CD14-positive monocyte (primary cell): ENCODE measurements at regions not wholly inside any gene's neighbourhood (a gene's known extent, or its start where the extent isn't known, plus 50 kb on each side); places are given as distances from the start of the nearest gene placed in this dataset.

Experiments
- DNase-seq, 3 donors: peaks; one replicate each; pipeline ENCODE4 v3.0.0-alpha.2; 2011 to 2022
- H2AFZ ChIP-seq: 2 replicates; pipeline ENCODE4 v1.6.0; 2012; ENCODE audit warnings: mild to moderate bottlenecking, low read depth, low read length, inconsistent platforms; ENCODE audit not compliant: insufficient read depth, poor library complexity, severe bottlenecking
- H3K27ac ChIP-seq, 2 donors: 1 replicate in 1 of 2; 2 replicates in 1 of 2; pipeline ENCODE4 v1.5.1; 2012 to 2013; ENCODE audit warnings: low read length in 2 of 2, control low read depth in 1 of 2, inconsistent platforms in 1 of 2, low read depth in 1 of 2, mild to moderate bottlenecking in 1 of 2
- H3K27me3 ChIP-seq, 2 donors: one replicate each; pipeline versions ENCODE4 v1.6.0 to v1.6.1; 2011 to 2013; ENCODE audit warnings: low read length in 2 of 2; ENCODE audit not compliant: control insufficient read depth in 2 of 2, insufficient read depth in 2 of 2
- H3K36me3 ChIP-seq, 2 donors: replicated peaks in 1 of 2; 1 replicate in 1 of 2; 2 replicates in 1 of 2; pipeline versions ENCODE4 v1.5.1 to v1.6.1; 2012 to 2013; ENCODE audit warnings: low read length in 2 of 2, control low read depth in 1 of 2, inconsistent platforms in 1 of 2, mild to moderate bottlenecking in 1 of 2; ENCODE audit not compliant: insufficient read depth in 2 of 2, control insufficient read depth in 1 of 2
- H3K4me1 ChIP-seq, 2 donors: 1 replicate in 1 of 2; 2 replicates in 1 of 2; pipeline versions ENCODE4 v1.5.1 to v1.6.1; 2012 to 2013; ENCODE audit warnings: low read length in 2 of 2, control low read depth in 1 of 2, inconsistent platforms in 1 of 2, mild to moderate bottlenecking in 1 of 2, moderate library complexity in 1 of 2; ENCODE audit not compliant: insufficient read depth in 2 of 2, control insufficient read depth in 1 of 2
- H3K4me2 ChIP-seq: replicated peaks from 2 replicates; pipeline ENCODE3; 2012; ENCODE audit warnings: low read length, moderate library complexity, mild to moderate bottlenecking; ENCODE audit not compliant: poor library complexity, severe bottlenecking; ENCODE audit errors: extremely low read depth
- H3K4me3 ChIP-seq, 3 experiments: fragments of 200-600 bp in 1 of 3; sonication (generic) in 1 of 3; replicated peaks in 1 of 3; 1 replicate in 2 of 3; 2 replicates in 1 of 3; pipeline ENCODE4 v1.5.1; 2011 to 2013; ENCODE audit warnings: low read length in 3 of 3, mild to moderate bottlenecking in 3 of 3, control low read depth in 2 of 3, low read depth in 2 of 3, inconsistent platforms in 1 of 3, moderate library complexity in 1 of 3
- H3K79me2 ChIP-seq: 2 replicates; pipeline ENCODE4 v1.6.0; 2012; ENCODE audit warnings: mild to moderate bottlenecking, control low read depth, inconsistent platforms, low read length, moderate library complexity; ENCODE audit not compliant: insufficient read depth
- H3K9ac ChIP-seq: 2 replicates; pipeline ENCODE4 v1.6.0; 2017; ENCODE audit warnings: low read length, mild to moderate bottlenecking; ENCODE audit not compliant: insufficient read depth, poor library complexity, severe bottlenecking
- H3K9me3 ChIP-seq, 2 donors: replicated peaks in 1 of 2; 1 replicate in 1 of 2; 2 replicates in 1 of 2; pipeline versions ENCODE4 v1.5.1 to v1.6.1; 2012 to 2013; ENCODE audit warnings: low read length in 2 of 2, control low read depth in 1 of 2; ENCODE audit not compliant: control insufficient read depth in 1 of 2, insufficient read depth in 1 of 2
- H4K20me1 ChIP-seq: 2 replicates; pipeline ENCODE4 v1.6.0; 2012; ENCODE audit warnings: mild to moderate bottlenecking, low read length, control low read depth, moderate library complexity; ENCODE audit not compliant: insufficient read depth
- H3K27ac Mint-ChIP-seq, 7 donors: one replicate each; pipeline ENCODE4 v1.8.0; 2020; ENCODE audit warnings: mild to moderate bottlenecking in 7 of 7, mixed read lengths in 7 of 7, moderate library complexity in 6 of 7, inconsistent platforms in 2 of 7
- H3K27me3 Mint-ChIP-seq, 3 donors: one replicate each; pipeline ENCODE4 v1.8.0; 2021 to 2022; ENCODE audit warnings: low read depth in 3 of 3, mild to moderate bottlenecking in 3 of 3, mixed read lengths in 3 of 3, moderate library complexity in 3 of 3, inconsistent platforms in 1 of 3
- H3K36me3 Mint-ChIP-seq, 2 donors: one replicate each; pipeline ENCODE4 v1.8.0; 2020; ENCODE audit warnings: mixed read lengths in 2 of 2, inconsistent platforms in 1 of 2, mild to moderate bottlenecking in 1 of 2
- H3K4me1 Mint-ChIP-seq: one replicate; pipeline ENCODE4 v1.8.0; 2020; ENCODE audit warnings: mild to moderate bottlenecking, mixed read lengths
- H3K4me3 Mint-ChIP-seq, 2 donors: one replicate each; pipeline ENCODE4 v1.8.0; 2020; ENCODE audit warnings: mild to moderate bottlenecking in 2 of 2, mixed read lengths in 2 of 2, moderate library complexity in 1 of 2
- H3K9me3 Mint-ChIP-seq, 7 donors: one replicate each; pipeline ENCODE4 v1.8.0; 2020 to 2022; ENCODE audit warnings: mixed read lengths in 7 of 7, mild to moderate bottlenecking in 6 of 7, moderate library complexity in 6 of 7, inconsistent platforms in 2 of 7
- CTCF ChIP-seq: fragments of 200-600 bp; IDR thresholded peaks from one replicate; pipeline ENCODE4 v1.8.0; 2022; ENCODE audit warnings: antibody characterized with exemption, mild to moderate bottlenecking
- WGBS: methylation state at CpG from one replicate; pipeline ENCODE4 v1.1.5; 2013; ENCODE audit warnings: missing lambda C conversion rate; ENCODE audit not compliant: insufficient coverage; 5-methylcytosine and 5-hydroxymethylcytosine counted together
- intact Hi-C, 2 donors: fragments of 100-400 bp; cut with micrococcal nuclease; formaldehyde crosslinking; loops; one replicate each; pipeline versions ENCODE4 v1.15.0 to v1.15.1; 2023

DNA sequence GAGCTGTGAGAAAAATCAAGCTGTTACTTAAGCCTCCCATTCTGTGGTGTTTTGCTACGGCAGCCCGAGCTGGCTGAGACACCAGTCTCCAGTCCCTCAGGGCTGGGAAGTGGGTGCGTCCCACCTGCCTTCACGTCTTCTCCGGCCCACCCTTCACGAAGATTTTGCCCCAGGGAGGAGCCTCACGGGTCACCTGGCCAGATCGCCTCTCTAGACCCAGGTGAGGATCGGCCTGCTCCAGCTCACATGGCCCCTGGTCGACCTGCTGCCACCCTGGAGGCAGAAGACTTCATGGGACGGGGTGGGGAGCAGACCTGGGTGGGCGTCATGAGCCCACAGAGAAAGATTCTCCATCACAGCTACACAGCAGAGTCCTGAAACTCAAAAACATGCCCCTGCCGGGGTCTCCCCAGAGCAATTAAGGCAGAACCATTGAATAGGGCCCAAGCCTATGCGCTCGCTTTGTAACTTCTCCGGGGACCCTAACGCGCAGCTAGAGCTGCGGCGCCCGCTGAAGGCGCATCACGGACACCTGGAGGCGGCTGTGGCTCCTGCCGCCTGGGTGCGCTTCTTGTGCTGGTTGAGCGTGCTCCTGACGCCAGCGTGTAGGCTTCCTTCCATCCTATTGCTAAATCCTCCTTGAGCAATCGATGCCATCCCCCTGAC is 92.6 kb upstream of the ALDH1A3 start:
- Histone ChIP-seq H3K4me3 (no peak overlapping the region), H3K36me3 (no peaks in the 10 kb centered on the region), H3K9ac (no peak overlapping the region), H4K20me1 (no peaks in the 10 kb centered on the region), H3K27ac (no peak overlapping the region), H3K79me2 (no peaks in the 10 kb centered on the region), H3K4me2 (no peak overlapping the region), H3K9me3 (no peaks in the 10 kb centered on the region), H3K27me3 (no peaks in the 10 kb centered on the region), H2AFZ (no peak overlapping the region), H3K4me1 (peaks cover 18 to 21% of the 10 kb centered on the region in 2 donors)
- H3K27ac Mint-ChIP-seq = peak overlapping the region in 1 of 7 donors; percentile 4
- peak overlapping the region in 1 of 2 donors; percentile 47 for H3K4me3 Mint-ChIP-seq
- peaks cover 3 to 7% (median 5%) of the 10 kb centered on the region in 3 donors for H3K27me3 Mint-ChIP-seq
- no peak for TF ChIP-seq CTCF
- H3K4me1 Mint-ChIP-seq = peaks cover 25% of the 10 kb centered on the region
- intact Hi-C loops = no loop called here
- peaks cover 0 to 6% (median 3%) of the 10 kb centered on the region in 7 donors for H3K9me3 Mint-ChIP-seq
- no peaks in the 10 kb centered on the region for H3K36me3 Mint-ChIP-seq
- DNase-seq = no peak
- 76% methylated on average over 28 of the region's 30 CpGs for WGBS

GRCh38 chr15:100787567-100788417 is 91.8 kb upstream of the ALDH1A3 start:
- intact Hi-C loops = no loop called here
- Mint-ChIP-seq H3K27me3 (peaks cover 3 to 7% (median 6%) of the 10 kb centered on the region in 3 donors), H3K36me3 (no peaks in the 10 kb centered on the region), H3K4me3 (peak overlapping the region in 1 of 2 donors; percentile 47), H3K9me3 (peaks cover 0 to 6% (median 3%) of the 10 kb centered on the region in 7 donors), H3K4me1 (peaks cover 29% of the 10 kb centered on the region), H3K27ac (peak overlapping the region in 1 of 7 donors; percentile 3)
- Histone ChIP-seq H3K4me3 (no peak overlapping the region), H3K36me3 (no peaks in the 10 kb centered on the region), H3K27me3 (no peaks in the 10 kb centered on the region), H3K79me2 (no peaks in the 10 kb centered on the region), H4K20me1 (no peaks in the 10 kb centered on the region), H3K4me1 (peaks cover 18 to 21% of the 10 kb centered on the region in 2 donors), H3K9me3 (no peaks in the 10 kb centered on the region), H3K4me2 (no peak overlapping the region), H3K9ac (no peak overlapping the region), H3K27ac (no peak overlapping the region), H2AFZ (no peak overlapping the region)
- DNase-seq = no peak
- TF ChIP-seq CTCF = no peak
- WGBS = 67% methylated on average over 15 of the region's 17 CpGs
